Ammon's horn (tissue), 1 donor: ENCODE measurements at regions not wholly inside any gene's neighbourhood (a gene's known extent, or its start where the extent isn't known, plus 50 kb on each side); places are given as distances from the start of the nearest gene placed in this dataset.
A peak's percentile ranks its signal among the peaks of the same experiment; 100 is the strongest.

Experiments
- DNase-seq: peaks from one replicate; pipeline ENCODE4 v3.0.0-alpha.2; 2016; ENCODE audit warnings: low spot score

GRCh38 chr4:44804301-44804700, 77.9 kb upstream of the GNPDA2 start:
- peak; percentile 18 for DNase-seq

- no peak for DNase-seq
These were observed 75.0 kb upstream of the GNPDA2 start for GRCh38 chr4:44801384-44801783.

GRCh38 chr4:44791831-44792230, 65.5 kb upstream of the GNPDA2 start:
- no peak for DNase-seq

- no peak for DNase-seq
These were observed 50.8 kb upstream of the GNPDA2 start for GRCh38 chr4:44777115-44777514.
